GM21717 (cell line): ENCODE measurements at regions not wholly inside any gene's neighbourhood (a gene's known extent, or its start where the extent isn't known, plus 50 kb on each side); places are given as distances from the start of the nearest gene placed in this dataset.

ENCODE experiments used
- ATAC-seq: cut with Tn5 transposase; IDR thresholded peaks from one replicate; pipeline ENCODE4 v1.9.1; 2021; ENCODE audit warnings: mild to moderate bottlenecking, moderate library complexity; ENCODE audit not compliant: unreplicated experiment

GRCh38 chr18:33870059-33870458 is 292.0 kb downstream of the ASXL3 start:
- ATAC-seq = no peak

GRCh38 chr18:33866386-33866785 is 288.4 kb downstream of the ASXL3 start:
- ATAC-seq = no peak

GRCh38 chr18:33863912-33864311 is 285.9 kb downstream of the ASXL3 start:
- ATAC-seq = no peak

GRCh38 chr18:33854827-33855139 is 276.8 kb downstream of the ASXL3 start:
- no peak for ATAC-seq

- no peak for ATAC-seq
Observed at GRCh38 chr18:33854086-33854826, 276.2 kb downstream of the ASXL3 start.

GRCh38 chr18:33853187-33853586 is 275.2 kb downstream of the ASXL3 start:
- no peak for ATAC-seq

GRCh38 chr18:33851546-33852078 is 273.6 kb downstream of the ASXL3 start:
- ATAC-seq = no peak

- ATAC-seq = no peak
Observed at GRCh38 chr18:33849731-33850130, 271.7 kb downstream of the ASXL3 start.

GRCh38 chr18:33844232-33844631 is 266.2 kb downstream of the ASXL3 start:
- no peak for ATAC-seq

- no peak for ATAC-seq
Observed at GRCh38 chr18:33841221-33841967, 263.4 kb downstream of the ASXL3 start.

GRCh38 chr18:33840212-33840593 is 262.2 kb downstream of the ASXL3 start:
- ATAC-seq = no peak

GRCh38 chr18:33839452-33840211 is 261.6 kb downstream of the ASXL3 start:
- peak; percentile 68 for ATAC-seq

- no peak for ATAC-seq
Observed at GRCh38 chr18:33838054-33838453, 260.0 kb downstream of the ASXL3 start.

- no peak for ATAC-seq
Observed at GRCh38 chr18:33837191-33837590, 259.2 kb downstream of the ASXL3 start.

GRCh38 chr18:33836564-33836963 is 258.5 kb downstream of the ASXL3 start:
- ATAC-seq = no peak

- no peak for ATAC-seq
Observed at GRCh38 chr18:33835419-33835818, 257.4 kb downstream of the ASXL3 start.

- no peak for ATAC-seq
Observed at GRCh38 chr18:33833842-33834241, 255.8 kb downstream of the ASXL3 start.

- ATAC-seq = no peak
Observed at GRCh38 chr18:33831424-33831823, 253.4 kb downstream of the ASXL3 start.

GRCh38 chr18:33830213-33830612 is 252.2 kb downstream of the ASXL3 start:
- ATAC-seq = no peak

GRCh38 chr18:33828949-33829348 is 250.9 kb downstream of the ASXL3 start:
- ATAC-seq = no peak

GRCh38 chr18:33826151-33826550 is 248.1 kb downstream of the ASXL3 start:
- ATAC-seq = no peak

- ATAC-seq = no peak
Observed at GRCh38 chr18:33821503-33821902, 243.5 kb downstream of the ASXL3 start.
